Upper lobe of left lung (tissue), 6 donors: ENCODE measurements at regions not wholly inside any gene's neighbourhood (a gene's known extent, or its start where the extent isn't known, plus 50 kb on each side); places are given as distances from the start of the nearest gene placed in this dataset.

Experiments
- ATAC-seq, 2 donors: fragments of 200-7000 bp; cut with Tn5 transposase; one replicate each; pipeline ENCODE4 v1.9.1; 2022; ENCODE audit warnings: mild to moderate bottlenecking in 2 of 2, moderate library complexity in 2 of 2; ENCODE audit not compliant: low FRiP score in 2 of 2
- DNase-seq, 2 donors: peaks; one replicate each; pipeline ENCODE4 v3.0.0-alpha.2; 2019 to 2020
- H3K27ac ChIP-seq, 4 donors: fragments of 200-600 bp; sonication (generic); one replicate each; pipeline ENCODE4 v1.5.1; 2016 to 2019
- H3K27me3 ChIP-seq, 4 donors: fragments of 200-600 bp; sonication (generic); one replicate each; pipeline ENCODE4 v1.5.1; 2017 to 2019
- H3K36me3 ChIP-seq, 4 donors: fragments of 200-600 bp; sonication (generic); one replicate each; pipeline ENCODE4 v1.5.1; 2016 to 2019
- H3K4me1 ChIP-seq, 4 donors: fragments of 200-600 bp; sonication (generic); one replicate each; pipeline ENCODE4 v1.5.1; 2018 to 2019
- H3K4me3 ChIP-seq, 4 donors: fragments of 200-600 bp; sonication (generic); one replicate each; pipeline ENCODE4 v1.5.1; 2017 to 2019; ENCODE audit warnings: mild to moderate bottlenecking in 2 of 4, moderate library complexity in 1 of 4
- H3K9me3 ChIP-seq, 4 donors: fragments of 200-600 bp; sonication (generic); one replicate each; pipeline ENCODE4 v1.5.1; 2018 to 2019
- EP300 ChIP-seq, 4 donors: sonication (generic); formaldehyde crosslinking; IDR thresholded peaks; one replicate each; pipeline ENCODE4 v1.5.1; 2017; ENCODE audit warnings: antibody characterized with exemption in 4 of 4, control low read depth in 2 of 4
- POLR2A ChIP-seq, 4 donors: fragments of 450-650 bp; IDR thresholded peaks; one replicate each; pipeline ENCODE4 v1.5.1; 2016 to 2017; ENCODE audit warnings: antibody characterized with exemption in 4 of 4, mild to moderate bottlenecking in 2 of 4
- POLR2AphosphoS5 ChIP-seq, 2 donors: sonication (generic); formaldehyde crosslinking; IDR thresholded peaks; one replicate each; pipeline ENCODE4 v1.5.1; 2017; ENCODE audit warnings: antibody characterized with exemption in 2 of 2
- WGBS, 2 donors: methylation state at CpG; one replicate each; pipeline ENCODE4 v1.1.5; 2017 to 2018; 5-methylcytosine and 5-hydroxymethylcytosine counted together
- TF ChIP-seq, protein P1 (sequence below), 6 experiments: fragments of 450-650 bp in 4 of 6; fragments of 200-600 bp in 2 of 6; sonication (generic) in 2 of 6; IDR thresholded peaks; one replicate each; pipeline ENCODE4 v1.5.1; 2016 to 2019; ENCODE audit warnings: antibody characterized with exemption in 6 of 6
- donor health status: DM: no; HTN: no; CAD: no; lungs with moderate emphysema.
- donor health status: DM: no; HTN: yes; CAD: no; lungs with severe emphysema.

DNA sequence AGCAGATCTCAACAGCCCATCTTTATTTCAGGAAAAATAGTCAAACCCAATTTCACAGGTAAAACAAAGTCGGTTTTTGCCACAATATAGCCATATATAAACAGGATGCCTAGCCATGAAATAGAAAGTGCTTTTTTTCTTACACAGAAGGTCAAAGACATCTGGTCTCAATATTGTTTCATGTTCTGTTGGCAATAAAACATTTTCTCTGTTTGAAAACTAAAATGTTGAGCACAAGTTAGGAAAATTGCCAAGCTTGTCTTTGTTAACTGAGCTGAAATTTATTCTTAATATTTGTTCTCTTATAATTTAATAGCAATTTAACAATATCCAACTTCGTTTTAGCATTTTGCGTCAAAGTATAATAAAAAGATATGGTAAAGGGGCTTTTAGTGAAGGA, 673.4 kb downstream of the DTWD2 start:
- TF ChIP-seq POLR2AphosphoS5 (IDR thresholded peaks at IDR 0.05) = no peak
- TF ChIP-seq, protein P1, sequence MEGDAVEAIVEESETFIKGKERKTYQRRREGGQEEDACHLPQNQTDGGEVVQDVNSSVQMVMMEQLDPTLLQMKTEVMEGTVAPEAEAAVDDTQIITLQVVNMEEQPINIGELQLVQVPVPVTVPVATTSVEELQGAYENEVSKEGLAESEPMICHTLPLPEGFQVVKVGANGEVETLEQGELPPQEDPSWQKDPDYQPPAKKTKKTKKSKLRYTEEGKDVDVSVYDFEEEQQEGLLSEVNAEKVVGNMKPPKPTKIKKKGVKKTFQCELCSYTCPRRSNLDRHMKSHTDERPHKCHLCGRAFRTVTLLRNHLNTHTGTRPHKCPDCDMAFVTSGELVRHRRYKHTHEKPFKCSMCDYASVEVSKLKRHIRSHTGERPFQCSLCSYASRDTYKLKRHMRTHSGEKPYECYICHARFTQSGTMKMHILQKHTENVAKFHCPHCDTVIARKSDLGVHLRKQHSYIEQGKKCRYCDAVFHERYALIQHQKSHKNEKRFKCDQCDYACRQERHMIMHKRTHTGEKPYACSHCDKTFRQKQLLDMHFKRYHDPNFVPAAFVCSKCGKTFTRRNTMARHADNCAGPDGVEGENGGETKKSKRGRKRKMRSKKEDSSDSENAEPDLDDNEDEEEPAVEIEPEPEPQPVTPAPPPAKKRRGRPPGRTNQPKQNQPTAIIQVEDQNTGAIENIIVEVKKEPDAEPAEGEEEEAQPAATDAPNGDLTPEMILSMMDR (IDR thresholded peaks at IDR 0.05) = no peak
- no peak for TF ChIP-seq EP300 (IDR thresholded peaks at IDR 0.05)
- H3K36me3 ChIP-seq = no peaks in the 10 kb centered on the region
- no peaks in the 10 kb centered on the region for H3K9me3 ChIP-seq
- no peak for DNase-seq
- no peaks in the 10 kb centered on the region for H3K27me3 ChIP-seq
- H3K4me1 ChIP-seq = no peaks in the 10 kb centered on the region
- WGBS, 2 donors = 69% methylated on average over 3 of the region's 3 CpGs
- H3K4me3 ChIP-seq = no peak overlapping the region
- no peak overlapping the region for H3K27ac ChIP-seq
- no peak for ATAC-seq

DNA sequence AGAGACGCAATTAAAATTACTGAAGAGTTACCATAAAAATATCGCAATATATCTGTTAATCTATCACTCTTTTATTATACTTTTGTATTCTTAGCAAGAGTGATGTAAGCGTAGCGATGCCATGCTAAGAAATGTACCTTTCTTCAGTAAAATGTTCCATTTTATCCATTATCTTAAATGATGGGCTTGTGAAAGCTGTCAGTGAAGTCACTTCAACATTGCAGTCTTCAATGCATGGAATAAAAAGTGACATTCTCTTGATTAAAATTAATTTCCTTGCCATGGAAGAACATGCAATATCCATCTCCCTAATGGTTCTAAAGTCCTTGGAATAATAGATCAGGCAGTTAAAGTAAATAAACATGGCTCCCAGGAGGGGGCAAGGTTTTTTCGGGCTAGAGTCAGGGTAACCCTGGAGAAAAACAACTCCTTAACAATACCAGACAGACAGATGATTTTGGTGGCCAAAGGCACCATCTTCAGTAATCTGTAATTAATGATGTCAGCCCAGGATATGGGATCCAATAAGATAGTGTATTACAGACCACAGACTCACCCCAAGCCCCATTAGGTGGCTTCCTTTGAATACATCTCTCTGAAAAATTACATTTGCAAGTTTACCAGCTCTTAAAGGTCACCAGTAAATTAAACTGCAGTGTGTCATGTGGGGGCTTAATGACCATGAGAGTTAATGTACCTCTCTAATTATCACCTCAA, 677.1 kb downstream of the DTWD2 start:
- 90 to 91% methylated on average over 5 of the region's 5 CpGs for WGBS, 2 donors
- ATAC-seq (no peak), DNase-seq (no peak)
- no peaks in the 10 kb centered on the region for H3K36me3 ChIP-seq
- H3K4me1 ChIP-seq = no peaks in the 10 kb centered on the region
- H3K27me3 ChIP-seq = no peaks in the 10 kb centered on the region
- H3K9me3 ChIP-seq = no peaks in the 10 kb centered on the region
- no peak overlapping the region for H3K27ac ChIP-seq
- TF ChIP-seq POLR2AphosphoS5 (IDR thresholded peaks at IDR 0.05) = no peak
- no peak for TF ChIP-seq POLR2A (IDR thresholded peaks at IDR 0.05)
- TF ChIP-seq, protein P1 (IDR thresholded peaks at IDR 0.05) = no peak
- TF ChIP-seq EP300 (IDR thresholded peaks at IDR 0.05) = no peak
- H3K4me3 ChIP-seq = no peak overlapping the region

DNA sequence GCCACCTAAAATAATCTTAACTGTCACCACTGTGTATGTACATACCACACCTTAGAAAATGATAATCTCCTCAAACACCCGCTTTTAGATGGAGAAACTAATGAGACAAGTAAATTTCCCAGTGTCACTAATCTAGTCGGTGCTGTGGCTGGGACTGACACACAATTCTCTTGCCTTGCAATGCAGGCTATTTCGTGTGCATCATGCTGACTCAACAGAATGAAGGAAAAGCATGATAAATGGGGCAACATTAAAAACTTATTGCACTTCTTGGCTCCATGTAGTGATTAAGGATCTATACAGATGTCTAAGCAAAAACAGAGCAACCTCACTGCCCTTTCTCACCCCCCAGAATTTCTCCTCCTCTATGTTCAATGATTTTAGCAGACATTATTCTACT, 677.9 kb downstream of the DTWD2 start:
- TF ChIP-seq, protein P1 (IDR thresholded peaks at IDR 0.05) = no peak
- no peak for TF ChIP-seq EP300 (IDR thresholded peaks at IDR 0.05)
- no peak for TF ChIP-seq POLR2A (IDR thresholded peaks at IDR 0.05)
- TF ChIP-seq POLR2AphosphoS5 (IDR thresholded peaks at IDR 0.05) = no peak
- no peaks in the 10 kb centered on the region for H3K27me3 ChIP-seq
- H3K4me1 ChIP-seq = no peaks in the 10 kb centered on the region
- H3K4me3 ChIP-seq = no peak overlapping the region
- no peak for ATAC-seq
- no peaks in the 10 kb centered on the region for H3K9me3 ChIP-seq
- no peak for DNase-seq
- H3K27ac ChIP-seq = no peak overlapping the region
- 75 to 87% methylated on average over 3 of the region's 3 CpGs for WGBS, 2 donors
- no peaks in the 10 kb centered on the region for H3K36me3 ChIP-seq

DNA sequence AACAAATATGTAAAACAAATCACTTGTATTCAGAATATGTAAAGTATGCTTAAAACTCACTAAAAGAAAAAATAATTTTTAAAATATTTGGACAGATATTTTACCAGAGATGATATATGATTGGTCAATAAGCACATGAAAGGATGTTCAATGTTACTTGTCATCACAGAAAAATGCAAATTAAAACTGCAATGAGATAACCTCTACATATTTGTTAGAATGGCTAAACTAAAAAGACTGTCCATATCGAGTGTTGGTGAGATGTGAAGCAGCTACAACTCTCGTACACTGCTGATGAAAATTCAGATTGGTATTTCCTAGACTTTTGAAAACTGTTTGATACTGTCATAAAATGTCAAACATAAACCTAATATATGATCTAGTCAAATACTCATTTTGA, 685.1 kb downstream of the DTWD2 start:
- H3K9me3 ChIP-seq = no peaks in the 10 kb centered on the region
- WGBS, 2 donors = 80 to 95% methylated on average over 2 of the region's 2 CpGs
- H3K27ac ChIP-seq = no peak overlapping the region
- no peaks in the 10 kb centered on the region for H3K4me1 ChIP-seq
- no peak overlapping the region for H3K4me3 ChIP-seq
- H3K27me3 ChIP-seq = no peaks in the 10 kb centered on the region
- no peak for TF ChIP-seq EP300 (IDR thresholded peaks at IDR 0.05)
- TF ChIP-seq POLR2AphosphoS5 (IDR thresholded peaks at IDR 0.05) = no peak
- no peak for TF ChIP-seq POLR2A (IDR thresholded peaks at IDR 0.05)
- TF ChIP-seq, protein P1 (IDR thresholded peaks at IDR 0.05) = no peak
- ATAC-seq = no peak
- DNase-seq = no peak
- H3K36me3 ChIP-seq = no peaks in the 10 kb centered on the region

DNA sequence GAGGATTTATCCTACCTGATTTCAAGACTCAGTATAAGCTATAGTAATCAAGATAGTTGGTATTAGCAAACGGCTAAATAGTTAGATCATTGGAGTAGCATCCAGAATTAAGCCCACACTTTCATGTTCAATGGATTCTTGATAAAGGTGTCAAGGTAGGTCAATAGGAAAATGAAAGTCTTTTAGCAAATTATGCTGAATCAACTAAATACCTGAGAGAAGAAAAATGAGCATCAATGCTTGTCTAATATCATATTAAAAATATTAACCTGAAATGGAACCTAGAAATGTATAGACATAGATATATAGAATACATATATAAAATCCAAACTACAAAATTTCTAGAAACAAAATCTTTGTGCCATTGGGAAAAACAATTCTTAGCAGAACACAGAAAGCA, 685.6 kb downstream of the DTWD2 start:
- Histone ChIP-seq H3K4me1 (no peaks in the 10 kb centered on the region), H3K27me3 (no peaks in the 10 kb centered on the region), H3K9me3 (no peaks in the 10 kb centered on the region), H3K36me3 (no peaks in the 10 kb centered on the region), H3K4me3 (no peak overlapping the region), H3K27ac (no peak overlapping the region)
- WGBS, 2 donors = 79 to 85% methylated on average over 1 of the region's 1 CpG
- TF ChIP-seq POLR2AphosphoS5 (IDR thresholded peaks at IDR 0.05) (no peak), POLR2A (IDR thresholded peaks at IDR 0.05) (no peak), EP300 (IDR thresholded peaks at IDR 0.05) (no peak)
- TF ChIP-seq, protein P1 (IDR thresholded peaks at IDR 0.05) = no peak
- ATAC-seq (no peak), DNase-seq (no peak)
